ENCODE measurements at regions not wholly inside any gene's neighbourhood (a gene's known extent, or its start where the extent isn't known, plus 50 kb on each side); places are given as distances from the start of the nearest gene placed in this dataset.

DNA sequence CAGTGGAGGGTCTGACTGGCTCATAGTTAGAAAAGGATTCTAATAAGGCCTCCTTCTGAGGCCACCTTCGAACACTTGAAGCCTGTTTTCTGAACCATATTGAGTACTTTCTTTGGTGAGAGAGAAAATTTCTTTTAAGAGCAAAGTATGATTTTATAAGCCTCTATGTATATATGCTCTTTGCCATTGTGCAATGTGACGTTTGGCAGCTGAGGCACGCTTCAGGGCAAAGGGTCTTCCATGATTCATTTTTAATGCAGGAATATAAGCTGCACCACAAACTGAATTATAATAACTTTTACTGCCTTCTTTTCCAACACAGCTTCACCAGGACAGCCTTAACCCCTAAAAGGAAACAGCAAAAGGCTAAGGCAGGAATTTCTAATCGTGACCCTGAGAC lies 154.4 kb downstream of the TTLL2 start:
- TF ChIP-seq, protein P1, sequence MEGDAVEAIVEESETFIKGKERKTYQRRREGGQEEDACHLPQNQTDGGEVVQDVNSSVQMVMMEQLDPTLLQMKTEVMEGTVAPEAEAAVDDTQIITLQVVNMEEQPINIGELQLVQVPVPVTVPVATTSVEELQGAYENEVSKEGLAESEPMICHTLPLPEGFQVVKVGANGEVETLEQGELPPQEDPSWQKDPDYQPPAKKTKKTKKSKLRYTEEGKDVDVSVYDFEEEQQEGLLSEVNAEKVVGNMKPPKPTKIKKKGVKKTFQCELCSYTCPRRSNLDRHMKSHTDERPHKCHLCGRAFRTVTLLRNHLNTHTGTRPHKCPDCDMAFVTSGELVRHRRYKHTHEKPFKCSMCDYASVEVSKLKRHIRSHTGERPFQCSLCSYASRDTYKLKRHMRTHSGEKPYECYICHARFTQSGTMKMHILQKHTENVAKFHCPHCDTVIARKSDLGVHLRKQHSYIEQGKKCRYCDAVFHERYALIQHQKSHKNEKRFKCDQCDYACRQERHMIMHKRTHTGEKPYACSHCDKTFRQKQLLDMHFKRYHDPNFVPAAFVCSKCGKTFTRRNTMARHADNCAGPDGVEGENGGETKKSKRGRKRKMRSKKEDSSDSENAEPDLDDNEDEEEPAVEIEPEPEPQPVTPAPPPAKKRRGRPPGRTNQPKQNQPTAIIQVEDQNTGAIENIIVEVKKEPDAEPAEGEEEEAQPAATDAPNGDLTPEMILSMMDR (conservative IDR thresholded peaks at IDR 0.05; ENCODE audit: low read depth, low read length) = no peak
- TF ChIP-seq EZH2 (IDR thresholded peaks at IDR 0.05; ENCODE audit: borderline replicate concordance, low read depth, low read length, poor library complexity, severe bottlenecking) = no peak

All from A673 (cell line).